ENCODE measurements at regions not wholly inside any gene's neighbourhood (a gene's known extent, or its start where the extent isn't known, plus 50 kb on each side); places are given as distances from the start of the nearest gene placed in this dataset.
"Not testable (repeated sequence)": the region's sequence is repeated elsewhere in the genome, so short reads cannot be mapped to it uniquely, and the experiment has no call there.

DNA sequence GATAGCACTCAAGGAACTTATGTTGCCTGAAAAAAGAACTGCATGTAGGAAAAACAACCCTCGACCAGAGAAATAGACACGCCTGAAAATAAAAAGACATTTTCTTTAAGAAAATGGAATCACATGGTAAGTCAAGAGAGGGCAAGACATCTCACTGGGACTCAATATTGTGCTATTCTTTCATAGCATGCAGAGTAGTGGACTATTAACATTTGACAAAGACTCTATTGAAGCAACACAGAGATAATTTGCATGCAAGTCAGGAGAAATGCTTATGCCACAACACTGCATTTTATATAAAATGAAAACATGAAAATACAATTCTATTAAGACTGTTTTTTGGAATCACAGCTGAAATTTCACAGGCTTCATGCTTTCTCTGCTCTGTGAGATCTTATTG lies 77.9 kb upstream of the RHOBTB1 start:
- TF ChIP-seq CTCF (conservative IDR thresholded peaks at IDR 0.05; ENCODE audit: low read depth): no peak
- POLR2A ChIA-PET (ENCODE audit: low non-redundant PET): no interaction called here
- CTCF ChIA-PET: no interaction called here
- no peak overlapping the region for H3K27ac ChIP-seq
- no peak for DNase-seq (ENCODE audit: low spot score)

GRCh38 chr10:61020420-61021158 lies 76.6 kb upstream of the RHOBTB1 start:
- TF ChIP-seq CTCF (conservative IDR thresholded peaks at IDR 0.05; ENCODE audit: low read depth): no peak
- H3K27ac ChIP-seq: no peak overlapping the region
- ChIA-PET POLR2A (ENCODE audit: low non-redundant PET) (no interaction called here), CTCF (no interaction called here)
- no peak for DNase-seq (ENCODE audit: low spot score)

GRCh38 chr10:61018146-61018545 lies 74.2 kb upstream of the RHOBTB1 start:
- no peak for TF ChIP-seq CTCF (conservative IDR thresholded peaks at IDR 0.05; ENCODE audit: low read depth)
- H3K27ac ChIP-seq: no peak overlapping the region
- ChIA-PET POLR2A (ENCODE audit: low non-redundant PET) (no interaction called here), CTCF (no interaction called here)
- DNase-seq (ENCODE audit: low spot score): no peak

DNA sequence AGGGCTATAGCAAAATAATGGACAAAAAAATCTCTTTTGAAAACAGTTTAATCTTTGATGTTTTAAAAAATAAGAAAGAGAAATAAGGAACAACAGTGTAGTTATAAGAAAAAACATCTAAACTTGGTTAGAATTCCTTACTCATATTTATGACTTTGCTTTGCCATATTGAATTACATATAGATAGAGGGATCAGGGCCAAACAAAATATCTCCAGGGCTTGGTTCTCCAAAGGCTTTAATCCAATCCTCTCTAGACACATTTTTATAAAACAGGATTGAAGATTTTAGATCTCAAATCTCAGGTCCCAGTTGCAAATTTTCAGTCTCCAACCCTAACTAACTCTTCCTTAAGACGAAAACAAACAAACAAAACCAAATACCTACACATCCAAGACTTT lies 72.6 kb upstream of the RHOBTB1 start:
- DNase-seq (ENCODE audit: low spot score): no peak
- TF ChIP-seq CTCF (conservative IDR thresholded peaks at IDR 0.05; ENCODE audit: low read depth): no peak
- ChIA-PET POLR2A (ENCODE audit: low non-redundant PET) (no interaction called here), CTCF (no interaction called here)
- no peak overlapping the region for H3K27ac ChIP-seq

DNA sequence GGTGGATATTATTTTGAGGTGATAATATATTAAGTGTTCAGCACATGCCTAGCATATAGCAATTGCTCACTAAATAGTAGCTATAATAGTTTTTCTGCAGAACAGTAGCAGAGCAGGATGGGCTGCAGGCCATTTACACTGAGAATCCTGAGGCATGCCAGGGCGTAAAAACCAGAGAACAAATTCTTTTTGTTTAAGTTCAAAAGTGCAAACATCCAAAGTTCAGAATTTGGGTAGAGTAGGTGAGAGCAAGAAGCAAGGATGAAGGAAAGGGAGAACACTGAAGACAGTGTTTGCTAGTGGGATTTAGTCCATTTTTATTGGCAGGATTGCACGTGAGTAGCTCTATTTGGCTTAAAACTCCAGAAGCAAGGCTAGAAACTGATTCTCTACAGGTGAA lies 72.0 kb upstream of the RHOBTB1 start:
- no peak for DNase-seq (ENCODE audit: low spot score)
- CTCF ChIA-PET: no interaction called here
- POLR2A ChIA-PET (ENCODE audit: low non-redundant PET): no interaction called here
- no peak overlapping the region for H3K27ac ChIP-seq
- no peak for TF ChIP-seq CTCF (conservative IDR thresholded peaks at IDR 0.05; ENCODE audit: low read depth)

DNA sequence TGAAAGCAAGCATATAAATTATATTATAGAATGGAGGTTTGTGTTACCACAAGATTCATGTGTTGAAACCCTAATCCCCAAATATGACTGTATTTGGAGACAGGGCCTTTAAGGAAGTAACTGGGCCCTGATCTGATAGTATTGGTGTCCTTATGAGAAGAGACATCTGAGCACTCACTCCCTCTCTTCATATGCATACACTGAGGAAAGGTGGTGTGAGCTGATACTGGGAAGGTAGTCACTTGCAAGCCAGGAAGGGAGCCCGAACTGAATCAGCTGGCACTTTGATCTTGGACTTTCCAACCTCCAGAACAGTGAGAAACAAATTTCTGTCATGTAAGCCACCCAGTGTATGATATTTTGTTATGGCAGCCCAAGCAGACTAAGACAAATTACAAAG lies 66.9 kb upstream of the RHOBTB1 start:
- DNase-seq (ENCODE audit: low spot score): no peak
- no peak for TF ChIP-seq CTCF (conservative IDR thresholded peaks at IDR 0.05; ENCODE audit: low read depth)
- ChIA-PET CTCF (no interaction called here), POLR2A (ENCODE audit: low non-redundant PET) (no interaction called here)
- H3K27ac ChIP-seq: no peak overlapping the region

DNA sequence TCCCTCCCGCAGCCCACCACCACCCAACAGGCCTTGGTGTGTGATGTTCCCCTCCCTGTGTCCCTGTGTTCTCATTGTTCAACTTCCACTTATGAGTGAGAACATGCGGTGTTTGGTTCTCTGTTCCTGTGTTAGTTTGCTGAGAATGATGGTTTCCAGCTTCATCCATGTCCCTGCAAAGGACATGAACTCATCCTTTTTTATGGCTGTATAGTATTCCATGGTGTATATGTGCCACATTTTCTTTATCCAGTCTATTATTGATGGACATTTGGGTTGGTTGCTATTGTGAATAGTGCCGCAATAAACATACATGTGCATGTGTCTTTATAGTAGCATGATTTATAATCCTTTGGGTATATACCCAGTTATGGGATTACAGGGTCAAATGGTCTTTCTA lies 59.1 kb upstream of the RHOBTB1 start:
- POLR2A ChIA-PET (ENCODE audit: low non-redundant PET); DNase-seq (ENCODE audit: low spot score); H3K27ac ChIP-seq; CTCF ChIA-PET: not testable (repeated sequence)

All from RWPE1 (cell line).